ENCODE measurements at regions not wholly inside any gene's neighbourhood (a gene's known extent, or its start where the extent isn't known, plus 50 kb on each side); places are given as distances from the start of the nearest gene placed in this dataset.

DNA sequence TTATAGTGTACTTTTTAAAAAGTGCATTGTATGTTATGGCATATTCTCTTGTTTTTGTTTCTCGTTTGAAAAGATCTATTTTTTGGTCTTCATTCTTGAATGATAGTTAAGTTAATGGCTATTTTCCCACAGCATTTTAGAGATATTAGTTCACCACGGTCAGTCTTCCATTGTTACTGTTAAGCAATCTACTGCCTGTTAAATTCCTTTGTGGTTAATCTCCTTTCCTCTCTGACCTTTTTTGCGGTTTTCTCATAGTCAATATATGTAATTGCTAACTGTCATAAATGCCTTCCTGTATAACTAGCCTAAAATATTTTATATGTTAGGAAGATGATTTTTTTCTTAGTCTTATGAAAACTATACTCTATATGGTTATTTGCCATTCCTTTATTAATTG, 250.8 kb upstream of the FBXL7 start:
- H3K9ac ChIP-seq: no peak overlapping the region
- no peaks in the 10 kb centered on the region for H3K36me3 ChIP-seq (ENCODE audit: control insufficient read depth, insufficient read depth, low read length)
- H3K27ac ChIP-seq: no peak overlapping the region
- TF ChIP-seq, protein P1, sequence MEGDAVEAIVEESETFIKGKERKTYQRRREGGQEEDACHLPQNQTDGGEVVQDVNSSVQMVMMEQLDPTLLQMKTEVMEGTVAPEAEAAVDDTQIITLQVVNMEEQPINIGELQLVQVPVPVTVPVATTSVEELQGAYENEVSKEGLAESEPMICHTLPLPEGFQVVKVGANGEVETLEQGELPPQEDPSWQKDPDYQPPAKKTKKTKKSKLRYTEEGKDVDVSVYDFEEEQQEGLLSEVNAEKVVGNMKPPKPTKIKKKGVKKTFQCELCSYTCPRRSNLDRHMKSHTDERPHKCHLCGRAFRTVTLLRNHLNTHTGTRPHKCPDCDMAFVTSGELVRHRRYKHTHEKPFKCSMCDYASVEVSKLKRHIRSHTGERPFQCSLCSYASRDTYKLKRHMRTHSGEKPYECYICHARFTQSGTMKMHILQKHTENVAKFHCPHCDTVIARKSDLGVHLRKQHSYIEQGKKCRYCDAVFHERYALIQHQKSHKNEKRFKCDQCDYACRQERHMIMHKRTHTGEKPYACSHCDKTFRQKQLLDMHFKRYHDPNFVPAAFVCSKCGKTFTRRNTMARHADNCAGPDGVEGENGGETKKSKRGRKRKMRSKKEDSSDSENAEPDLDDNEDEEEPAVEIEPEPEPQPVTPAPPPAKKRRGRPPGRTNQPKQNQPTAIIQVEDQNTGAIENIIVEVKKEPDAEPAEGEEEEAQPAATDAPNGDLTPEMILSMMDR (IDR thresholded peaks at IDR 0.05): no peak
- no peak overlapping the region for H3K4me2 ChIP-seq (ENCODE audit: low read length)
- no peaks in the 10 kb centered on the region for H3K9me3 ChIP-seq (ENCODE audit: control insufficient read depth, low read length)
- no peak overlapping the region for H3K4me3 ChIP-seq (ENCODE audit: low read depth, low read length)
- H3K79me2 ChIP-seq: no peaks in the 10 kb centered on the region
- H2AFZ ChIP-seq: no peak overlapping the region
- no peaks in the 10 kb centered on the region for H3K27me3 ChIP-seq (ENCODE audit: control insufficient read depth, insufficient read depth, low read length)
- H3K4me1 ChIP-seq: no peaks in the 10 kb centered on the region

DNA sequence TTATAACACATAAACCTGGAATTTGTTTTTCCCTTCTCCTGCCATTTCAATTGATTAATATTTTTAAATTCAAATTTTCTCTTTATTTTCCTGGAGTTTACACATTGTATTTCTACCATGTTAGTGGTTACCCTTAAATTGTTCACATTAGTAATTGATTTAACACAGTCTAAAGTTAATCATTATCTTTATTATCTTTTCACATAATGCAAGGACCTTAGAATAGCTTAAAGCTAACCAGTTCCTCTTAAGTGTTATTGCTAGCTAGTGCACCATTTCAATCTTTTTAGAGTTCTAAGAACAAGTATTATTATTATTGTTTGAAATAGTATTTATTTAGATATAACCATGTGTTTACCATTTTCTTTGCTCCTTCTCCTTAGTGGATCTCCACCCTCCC, 251.2 kb upstream of the FBXL7 start:
- H3K9ac ChIP-seq: no peak overlapping the region
- H2AFZ ChIP-seq: no peak overlapping the region
- no peaks in the 10 kb centered on the region for H3K79me2 ChIP-seq
- H3K4me3 ChIP-seq (ENCODE audit: low read depth, low read length): no peak overlapping the region
- H3K27ac ChIP-seq: no peak overlapping the region
- H3K27me3 ChIP-seq (ENCODE audit: control insufficient read depth, insufficient read depth, low read length): no peaks in the 10 kb centered on the region
- no peaks in the 10 kb centered on the region for H3K9me3 ChIP-seq (ENCODE audit: control insufficient read depth, low read length)
- no peaks in the 10 kb centered on the region for H3K4me1 ChIP-seq
- TF ChIP-seq, protein P1 (IDR thresholded peaks at IDR 0.05): no peak
- H3K4me2 ChIP-seq (ENCODE audit: low read length): no peak overlapping the region
- H3K36me3 ChIP-seq (ENCODE audit: control insufficient read depth, insufficient read depth, low read length): no peaks in the 10 kb centered on the region

DNA sequence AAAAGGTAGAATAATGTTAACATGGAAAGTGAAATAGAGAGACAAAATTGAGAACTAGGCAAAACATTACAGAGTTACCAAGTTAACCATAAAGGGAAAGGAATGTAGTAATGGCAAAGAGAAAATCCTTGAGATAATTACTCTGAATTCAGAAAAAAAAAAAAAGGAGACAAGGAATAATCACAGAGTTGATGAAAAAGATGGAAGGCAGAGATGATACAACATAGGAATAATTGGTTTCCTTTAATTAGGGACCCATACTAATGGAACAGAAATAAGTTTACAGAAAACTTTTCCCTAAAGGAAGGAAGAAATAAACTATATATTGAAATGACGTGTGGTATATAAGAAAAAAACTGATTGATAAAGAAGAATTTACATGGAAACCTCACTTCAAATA, 254.1 kb upstream of the FBXL7 start:
- Histone ChIP-seq H3K27ac (no peak overlapping the region), H3K4me3 (ENCODE audit: low read depth, low read length) (no peak overlapping the region), H3K27me3 (ENCODE audit: control insufficient read depth, insufficient read depth, low read length) (no peaks in the 10 kb centered on the region), H3K4me1 (no peaks in the 10 kb centered on the region), H2AFZ (no peak overlapping the region), H3K36me3 (ENCODE audit: control insufficient read depth, insufficient read depth, low read length) (no peaks in the 10 kb centered on the region), H3K4me2 (ENCODE audit: low read length) (no peak overlapping the region), H3K9me3 (ENCODE audit: control insufficient read depth, low read length) (no peaks in the 10 kb centered on the region), H3K9ac (no peak overlapping the region), H3K79me2 (no peaks in the 10 kb centered on the region)
- TF ChIP-seq, protein P1 (IDR thresholded peaks at IDR 0.05): no peak

DNA sequence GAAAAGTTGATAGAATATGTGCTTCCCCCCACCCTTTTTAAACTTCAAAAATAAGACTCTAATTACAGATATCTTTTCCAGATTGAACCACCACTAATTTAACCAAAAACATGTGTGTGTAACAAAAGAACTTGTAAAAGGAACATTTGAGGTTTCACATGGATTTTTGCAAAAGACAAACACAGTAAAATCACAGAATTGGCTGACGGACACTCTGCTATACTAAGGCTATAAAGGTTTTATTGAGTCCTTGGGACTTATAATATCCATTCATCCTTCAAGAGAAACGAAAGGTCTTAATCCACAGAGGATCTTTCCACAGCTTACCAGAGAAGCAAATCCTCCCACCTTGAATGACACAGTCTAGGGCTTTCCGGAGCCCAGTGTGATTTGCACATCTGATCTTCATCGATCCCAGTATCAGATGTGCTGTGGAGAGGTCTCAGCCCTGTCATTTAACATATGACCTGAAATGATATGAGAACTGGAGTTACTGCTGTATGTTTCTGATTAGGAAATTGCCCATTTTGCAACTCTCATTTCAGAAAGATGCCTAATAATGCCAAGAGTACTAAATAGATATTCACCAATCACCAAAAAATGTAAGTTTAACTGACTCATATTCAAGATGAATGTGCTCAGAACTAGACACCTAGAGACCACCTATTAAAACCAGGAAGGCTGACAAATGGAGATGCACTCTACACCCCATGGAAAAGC, 256.5 kb upstream of the FBXL7 start:
- Histone ChIP-seq H3K4me2 (ENCODE audit: low read length) (no peak overlapping the region), H3K27me3 (ENCODE audit: control insufficient read depth, insufficient read depth, low read length) (no peaks in the 10 kb centered on the region), H2AFZ (no peak overlapping the region), H3K79me2 (no peaks in the 10 kb centered on the region), H3K9me3 (ENCODE audit: control insufficient read depth, low read length) (no peaks in the 10 kb centered on the region), H3K4me3 (ENCODE audit: low read depth, low read length) (no peak overlapping the region), H3K36me3 (ENCODE audit: control insufficient read depth, insufficient read depth, low read length) (no peaks in the 10 kb centered on the region), H3K27ac (no peak overlapping the region), H3K4me1 (no peaks in the 10 kb centered on the region), H3K9ac (no peak overlapping the region)
- TF ChIP-seq, protein P1 (IDR thresholded peaks at IDR 0.05): no peak

DNA sequence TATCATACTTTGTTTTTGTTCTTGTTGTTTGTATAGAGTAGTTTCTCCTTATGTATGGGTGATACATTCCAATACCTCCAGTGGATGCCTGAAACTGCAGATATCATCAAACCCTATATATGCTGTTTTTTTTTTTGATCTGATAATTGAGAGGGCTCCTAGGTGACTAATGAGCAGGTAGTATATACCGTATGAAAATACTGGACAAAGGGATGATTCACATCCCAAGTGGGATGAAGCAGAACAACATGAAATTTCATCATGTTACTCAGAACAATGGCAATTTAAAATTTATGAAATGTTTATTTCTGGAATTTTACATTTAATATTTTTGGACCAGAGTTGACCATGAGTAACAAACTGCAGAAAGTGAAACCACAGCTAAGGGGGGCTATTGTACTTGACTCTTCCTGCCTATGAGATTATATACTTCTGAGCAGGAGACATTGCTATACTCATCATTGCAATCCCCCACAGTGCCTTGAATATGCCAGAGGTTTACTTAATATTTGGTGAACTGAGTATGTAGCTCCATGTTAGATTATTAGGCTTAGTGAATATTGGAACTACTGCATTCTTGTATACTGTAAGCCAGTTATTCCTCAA, 258.7 kb upstream of the FBXL7 start:
- no peak overlapping the region for H3K4me3 ChIP-seq (ENCODE audit: low read depth, low read length)
- TF ChIP-seq, protein P1 (IDR thresholded peaks at IDR 0.05): no peak
- H3K4me1 ChIP-seq: no peaks in the 10 kb centered on the region
- H3K27ac ChIP-seq: no peak overlapping the region
- H3K27me3 ChIP-seq (ENCODE audit: control insufficient read depth, insufficient read depth, low read length): no peaks in the 10 kb centered on the region
- no peak overlapping the region for H3K4me2 ChIP-seq (ENCODE audit: low read length)
- no peak overlapping the region for H3K9ac ChIP-seq
- no peaks in the 10 kb centered on the region for H3K79me2 ChIP-seq
- H3K9me3 ChIP-seq (ENCODE audit: control insufficient read depth, low read length): no peaks in the 10 kb centered on the region
- H2AFZ ChIP-seq: no peak overlapping the region
- H3K36me3 ChIP-seq (ENCODE audit: control insufficient read depth, insufficient read depth, low read length): no peaks in the 10 kb centered on the region
